PC-9 (cell line): ENCODE measurements at regions not wholly inside any gene's neighbourhood (a gene's known extent, or its start where the extent isn't known, plus 50 kb on each side); places are given as distances from the start of the nearest gene placed in this dataset.

Experiments used
- CTCF ChIP-seq: fragments of 200-600 bp; sonication (generic); conservative IDR thresholded peaks from 2 replicates; pipeline ENCODE4 v1.6.1; 2017; ENCODE audit warnings: mixed run types, antibody characterized with exemption, mild to moderate bottlenecking, moderate library complexity
- EZH2 ChIP-seq: fragments of 200-600 bp; sonication (generic); IDR thresholded peaks from 2 replicates; pipeline ENCODE4 v1.8.0; 2017; ENCODE audit warnings: antibody characterized with exemption, low read depth

- TF ChIP-seq CTCF (no peak), EZH2 (no peak)
These were observed 861.6 kb upstream of the CELF4 start for GRCh38 chr18:38427234-38427633.
